OCI-LY1 (cell line): ENCODE measurements at regions not wholly inside any gene's neighbourhood (a gene's known extent, or its start where the extent isn't known, plus 50 kb on each side); places are given as distances from the start of the nearest gene placed in this dataset.

Experiments
- H2AFZ ChIP-seq: fragments of 200-600 bp; sonication (generic), shearing (Covaris generic); 2 replicates; pipeline ENCODE4 v1.6.0; 2014; ENCODE audit warnings: antibody characterized with exemption, mild to moderate bottlenecking, low read length
- H3F3A ChIP-seq: fragments of 200-600 bp; sonication (generic), shearing (Covaris generic); 2 replicates; pipeline ENCODE4 v1.6.0; 2014; ENCODE audit warnings: mild to moderate bottlenecking, antibody characterized with exemption, low read length, moderate library complexity; ENCODE audit not compliant: insufficient read depth
- H3K27ac ChIP-seq: fragments of 200-600 bp; sonication (generic); 2 replicates; pipeline ENCODE4 v1.5.1; 2014; ENCODE audit warnings: low read length, mixed run types, mild to moderate bottlenecking, low read depth; ENCODE audit not compliant: poor library complexity, severe bottlenecking
- H3K27me3 ChIP-seq: fragments of 200-600 bp; sonication (generic); 2 replicates; pipeline ENCODE4 v1.6.0; 2014; ENCODE audit warnings: antibody characterized with exemption, mild to moderate bottlenecking, low read length, moderate library complexity; ENCODE audit not compliant: insufficient read depth
- H3K36me3 ChIP-seq: fragments of 200-600 bp; sonication (generic); 2 replicates; pipeline ENCODE4 v1.6.1; 2014; ENCODE audit warnings: mild to moderate bottlenecking, antibody characterized with exemption, low read length, moderate library complexity, mixed read lengths; ENCODE audit not compliant: insufficient read depth
- H3K4me1 ChIP-seq: fragments of 200-600 bp; sonication (generic); 2 replicates; pipeline ENCODE4 v1.5.1; 2014; ENCODE audit warnings: mild to moderate bottlenecking, low read length, moderate library complexity; ENCODE audit not compliant: insufficient read depth, severe bottlenecking
- H3K4me2 ChIP-seq: fragments of 200-600 bp; sonication (generic), shearing (Covaris generic); 2 replicates; pipeline ENCODE4 v1.6.1; 2014; ENCODE audit warnings: low read length
- H3K4me3 ChIP-seq: fragments of 200-600 bp; sonication (generic); 2 replicates; pipeline ENCODE4 v1.5.1; 2014; ENCODE audit warnings: low read length, low read depth, mild to moderate bottlenecking, mixed read lengths; ENCODE audit not compliant: poor library complexity, severe bottlenecking
- H3K79me2 ChIP-seq: fragments of 200-600 bp; shearing (Covaris generic); 2 replicates; pipeline ENCODE4 v1.6.1; 2016; ENCODE audit warnings: mixed run types, low read length, mixed read lengths; ENCODE audit not compliant: insufficient read depth
- H3K9ac ChIP-seq: fragments of 200-600 bp; sonication (generic), shearing (Covaris generic); 2 replicates; pipeline ENCODE4 v1.6.1; 2014; ENCODE audit warnings: mild to moderate bottlenecking, low read length, mixed read lengths
- H3K9me2 ChIP-seq: fragments of 200-600 bp; sonication (generic), shearing (Covaris generic); 2 replicates; pipeline ENCODE4 v1.6.1; 2014; ENCODE audit warnings: low read depth, mild to moderate bottlenecking, low read length, mixed read lengths
- H3K9me3 ChIP-seq: fragments of 200-600 bp; shearing (Covaris generic); 2 replicates; pipeline ENCODE4 v1.6.1; 2014; ENCODE audit warnings: low read length, mixed read lengths
- H4K20me1 ChIP-seq: fragments of 200-600 bp; sonication (generic), shearing (Covaris generic); 2 replicates; pipeline ENCODE4 v1.6.0; 2016; ENCODE audit warnings: mild to moderate bottlenecking, low read length; ENCODE audit not compliant: insufficient read depth
- CTCF ChIP-seq: fragments of 200-600 bp; sonication (generic), shearing (Covaris generic); IDR thresholded peaks from 2 replicates; pipeline ENCODE4 v1.5.1; 2017; ENCODE audit warnings: mild to moderate bottlenecking, antibody characterized with exemption, low read length, moderate library complexity, mixed read lengths
- EZH2 ChIP-seq: fragments of 200-600 bp; sonication (generic), shearing (Covaris generic); IDR thresholded peaks from 2 replicates; pipeline ENCODE4 v1.8.0; 2017; ENCODE audit warnings: borderline replicate concordance, mixed run types, mild to moderate bottlenecking, antibody characterized with exemption, low read length, moderate library complexity, mixed read lengths

GRCh38 chr13:34533941-34534340 is 408.1 kb upstream of the NBEA start:
- Histone ChIP-seq H3K4me2 (no peak overlapping the region), H3K9me3 (no peaks in the 10 kb centered on the region), H3K27ac (no peak overlapping the region), H3K27me3 (no peaks in the 10 kb centered on the region), H3K4me1 (no peaks in the 10 kb centered on the region), H2AFZ (no peak overlapping the region), H4K20me1 (no peaks in the 10 kb centered on the region), H3K9me2 (no peaks in the 10 kb centered on the region), H3K79me2 (no peaks in the 10 kb centered on the region), H3F3A (no peaks in the 10 kb centered on the region), H3K4me3 (no peak overlapping the region), H3K9ac (no peak overlapping the region), H3K36me3 (no peaks in the 10 kb centered on the region)
- TF ChIP-seq EZH2 = no peak
- TF ChIP-seq CTCF = no peak

- H3K4me2 ChIP-seq = no peak overlapping the region
- no peak overlapping the region for H3K9ac ChIP-seq
- no peak overlapping the region for H2AFZ ChIP-seq
- no peaks in the 10 kb centered on the region for H3K27me3 ChIP-seq
- no peaks in the 10 kb centered on the region for H3K36me3 ChIP-seq
- no peak for TF ChIP-seq EZH2
- no peak for TF ChIP-seq CTCF
- no peak overlapping the region for H3K27ac ChIP-seq
- H3K9me2 ChIP-seq = no peaks in the 10 kb centered on the region
- H3F3A ChIP-seq = no peaks in the 10 kb centered on the region
- no peaks in the 10 kb centered on the region for H4K20me1 ChIP-seq
- H3K4me1 ChIP-seq = no peaks in the 10 kb centered on the region
- H3K79me2 ChIP-seq = no peaks in the 10 kb centered on the region
- H3K9me3 ChIP-seq = no peaks in the 10 kb centered on the region
- H3K4me3 ChIP-seq = no peak overlapping the region
Measured at GRCh38 chr13:34542321-34542720, 399.7 kb upstream of the NBEA start.

GRCh38 chr13:34543836-34544235 is 398.2 kb upstream of the NBEA start:
- no peaks in the 10 kb centered on the region for H3K9me2 ChIP-seq
- no peak overlapping the region for H2AFZ ChIP-seq
- H3K27ac ChIP-seq = no peak overlapping the region
- no peaks in the 10 kb centered on the region for H3K4me1 ChIP-seq
- no peaks in the 10 kb centered on the region for H3F3A ChIP-seq
- no peaks in the 10 kb centered on the region for H3K79me2 ChIP-seq
- no peaks in the 10 kb centered on the region for H4K20me1 ChIP-seq
- no peak overlapping the region for H3K4me2 ChIP-seq
- H3K9ac ChIP-seq = no peak overlapping the region
- H3K36me3 ChIP-seq = no peaks in the 10 kb centered on the region
- no peak overlapping the region for H3K4me3 ChIP-seq
- no peaks in the 10 kb centered on the region for H3K27me3 ChIP-seq
- no peaks in the 10 kb centered on the region for H3K9me3 ChIP-seq
- no peak for TF ChIP-seq CTCF
- no peak for TF ChIP-seq EZH2
